Thoracic aorta (tissue), 2 donors: ENCODE measurements at regions not wholly inside any gene's neighbourhood (a gene's known extent, or its start where the extent isn't known, plus 50 kb on each side); places are given as distances from the start of the nearest gene placed in this dataset.

ENCODE experiments used
- ATAC-seq: fragments of 150-250 bp; one replicate; pipeline ENCODE4 v1.8.0; 2017; ENCODE audit warnings: low read depth; ENCODE audit not compliant: insufficient number of reproducible peaks, low FRiP score
- DNase-seq: peaks from one replicate; pipeline ENCODE4 v3.0.0-alpha.2; 2020; ENCODE audit warnings: low spot score
- H3K27ac ChIP-seq, 2 donors: fragments of 200-600 bp; sonication (generic); 1 replicate in 1 of 2; 2 replicates in 1 of 2; pipeline ENCODE4 v1.5.1; 2016; ENCODE audit warnings: mild to moderate bottlenecking in 2 of 2, moderate library complexity in 2 of 2
- H3K27me3 ChIP-seq: fragments of 200-600 bp; sonication (generic); replicated peaks from 2 replicates; pipeline ENCODE4 v1.6.0; 2016; ENCODE audit warnings: mild to moderate bottlenecking; ENCODE audit not compliant: insufficient read depth
- H3K36me3 ChIP-seq: fragments of 200-600 bp; sonication (generic); one replicate; pipeline ENCODE4 v1.5.1; 2016
- H3K4me1 ChIP-seq, 2 donors: fragments of 200-600 bp; sonication (generic); 1 replicate in 1 of 2; 2 replicates in 1 of 2; pipeline versions ENCODE4 v1.5.1 to v1.6.0; 2016; ENCODE audit warnings: low read depth in 2 of 2, mild to moderate bottlenecking in 1 of 2; ENCODE audit not compliant: control insufficient read depth in 1 of 2
- H3K4me3 ChIP-seq: fragments of 200-600 bp; sonication (generic); 2 replicates; pipeline ENCODE4 v1.5.1; 2016; ENCODE audit warnings: mild to moderate bottlenecking
- H3K9me3 ChIP-seq: fragments of 200-600 bp; sonication (generic); 2 replicates; pipeline ENCODE4 v1.5.1; 2016
- CTCF ChIP-seq: fragments of 200-600 bp; sonication (generic); IDR thresholded peaks from one replicate; pipeline ENCODE4 v1.5.1; 2019; ENCODE audit warnings: antibody characterized with exemption

GRCh38 chr3:117068301-117068700 is 358.7 kb downstream of the TUSC7 start:
- ATAC-seq: no peak
- H3K4me3 ChIP-seq: no peak overlapping the region
- DNase-seq: no peak
- no peaks in the 10 kb centered on the region for H3K36me3 ChIP-seq
- H3K27me3 ChIP-seq: no peaks in the 10 kb centered on the region
- no peaks in the 10 kb centered on the region for H3K9me3 ChIP-seq
- H3K27ac ChIP-seq: no peak overlapping the region
- no peak for TF ChIP-seq CTCF
- no peaks in the 10 kb centered on the region for H3K4me1 ChIP-seq

GRCh38 chr3:117074826-117075225 is 365.2 kb downstream of the TUSC7 start:
- ATAC-seq: no peak
- no peak overlapping the region for H3K4me3 ChIP-seq

GRCh38 chr3:117079997-117080396 is 370.4 kb downstream of the TUSC7 start:
- TF ChIP-seq CTCF: no peak
- ATAC-seq (no peak), DNase-seq (no peak)
- no peaks in the 10 kb centered on the region for H3K27me3 ChIP-seq
- H3K27ac ChIP-seq: no peak overlapping the region
- no peak overlapping the region for H3K4me3 ChIP-seq
- H3K9me3 ChIP-seq: no peaks in the 10 kb centered on the region
- no peaks in the 10 kb centered on the region for H3K4me1 ChIP-seq
- no peaks in the 10 kb centered on the region for H3K36me3 ChIP-seq

More at GRCh38 chr3:117074826-117075225, 365.2 kb downstream of the TUSC7 start:
- Histone ChIP-seq H3K4me1 (no peaks in the 10 kb centered on the region), H3K27me3 (no peaks in the 10 kb centered on the region), H3K9me3 (no peaks in the 10 kb centered on the region), H3K27ac (no peak overlapping the region), H3K36me3 (no peaks in the 10 kb centered on the region)
- no peak for TF ChIP-seq CTCF
- DNase-seq: no peak

- Histone ChIP-seq H3K27ac (no peak overlapping the region), H3K27me3 (no peaks in the 10 kb centered on the region), H3K36me3 (no peaks in the 10 kb centered on the region), H3K9me3 (no peaks in the 10 kb centered on the region), H3K4me1 (no peaks in the 10 kb centered on the region), H3K4me3 (no peak overlapping the region)
- TF ChIP-seq CTCF: no peak
- no peak for ATAC-seq
- DNase-seq: no peak
Measured at GRCh38 chr3:117080872-117081271, 371.3 kb downstream of the TUSC7 start.

GRCh38 chr3:117084277-117084676 is 374.7 kb downstream of the TUSC7 start:
- H3K4me3 ChIP-seq: no peak overlapping the region
- no peaks in the 10 kb centered on the region for H3K4me1 ChIP-seq
- H3K9me3 ChIP-seq: no peaks in the 10 kb centered on the region
- H3K36me3 ChIP-seq: no peaks in the 10 kb centered on the region
- TF ChIP-seq CTCF: no peak
- no peak for DNase-seq
- H3K27ac ChIP-seq: no peak overlapping the region
- no peaks in the 10 kb centered on the region for H3K27me3 ChIP-seq
- ATAC-seq: no peak
